ENCODE measurements at regions not wholly inside any gene's neighbourhood (a gene's known extent, or its start where the extent isn't known, plus 50 kb on each side); places are given as distances from the start of the nearest gene placed in this dataset.

DNA sequence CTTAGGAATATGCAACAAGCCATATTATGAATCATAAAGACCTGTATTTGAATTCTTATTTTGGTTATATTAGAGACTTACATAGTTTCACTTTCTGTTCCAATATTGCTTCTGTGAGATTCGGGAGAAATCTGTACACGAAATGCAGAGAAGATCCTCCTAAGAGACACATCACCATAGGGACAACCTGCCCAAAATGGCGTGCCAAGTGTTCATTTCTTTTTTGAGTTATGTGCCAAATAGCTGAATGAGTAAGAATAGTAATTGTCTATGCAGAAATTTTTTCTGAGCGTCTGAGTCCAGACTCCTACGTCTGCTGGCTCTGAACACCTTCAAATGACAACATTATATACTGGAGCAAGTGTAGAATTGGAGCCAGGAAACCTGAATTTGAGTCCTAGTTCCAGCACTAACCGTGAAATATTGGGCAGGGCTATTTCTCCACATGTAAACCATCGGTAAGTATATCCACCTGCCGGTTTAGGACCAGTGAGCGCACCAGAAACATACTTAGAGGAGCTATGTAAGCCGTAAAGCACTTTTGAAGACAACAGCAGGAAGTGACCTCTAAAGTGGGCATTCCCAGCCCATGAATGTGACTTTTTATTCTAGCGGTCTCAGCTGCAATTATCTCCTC lies 163.9 kb upstream of the DMRT1 start:
- DNase-seq (ENCODE audit: low read depth), result no peak
- in situ Hi-C loops (cut with HindIII; ENCODE audit: low pct_unique_long_range_greater_than_20kb, low sequenced_read_pairs), result no loop called here

DNA sequence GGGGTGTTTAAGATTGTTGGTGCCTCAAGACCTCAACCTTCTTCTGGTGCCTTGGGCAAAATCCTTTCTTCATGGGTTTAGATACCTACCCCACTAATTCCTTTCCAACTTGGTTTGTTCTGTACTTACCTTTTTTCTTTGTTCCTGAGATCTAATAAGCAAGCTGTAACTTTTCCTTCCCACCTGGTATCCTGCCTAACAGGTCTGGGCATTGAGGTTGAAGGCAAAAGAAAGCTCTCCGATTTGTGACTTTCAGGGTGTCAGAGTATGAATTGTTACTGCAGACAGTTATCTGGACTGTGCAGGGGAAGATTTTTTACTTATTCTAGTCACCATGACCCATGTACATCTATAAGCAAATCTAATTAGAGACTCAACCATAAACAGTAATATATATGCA lies 162.6 kb upstream of the DMRT1 start:
- no peak for DNase-seq (ENCODE audit: low read depth)
- in situ Hi-C loops (cut with HindIII; ENCODE audit: low pct_unique_long_range_greater_than_20kb, low sequenced_read_pairs), result no loop called here

DNA sequence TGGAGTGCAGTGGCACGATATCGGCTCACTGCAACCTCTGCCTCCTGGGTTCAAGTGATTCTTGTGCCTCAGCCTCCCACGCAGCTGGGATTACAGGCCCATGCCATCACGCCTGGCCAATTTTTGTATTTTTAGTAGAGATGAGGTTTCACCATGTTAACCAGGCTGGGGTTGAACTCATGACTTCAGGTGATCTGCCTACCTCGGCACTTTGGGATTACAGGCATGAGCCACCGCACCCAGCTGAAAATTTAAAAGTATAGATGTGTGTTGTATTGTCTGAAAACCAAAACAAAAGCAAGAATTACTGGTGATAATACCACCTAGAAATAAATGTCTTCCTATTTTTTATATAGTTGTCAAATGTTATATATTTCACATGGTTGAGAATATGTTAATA lies 162.0 kb upstream of the DMRT1 start:
- DNase-seq (ENCODE audit: low read depth), result no peak
- in situ Hi-C loops (cut with HindIII; ENCODE audit: low pct_unique_long_range_greater_than_20kb, low sequenced_read_pairs), result no loop called here

DNA sequence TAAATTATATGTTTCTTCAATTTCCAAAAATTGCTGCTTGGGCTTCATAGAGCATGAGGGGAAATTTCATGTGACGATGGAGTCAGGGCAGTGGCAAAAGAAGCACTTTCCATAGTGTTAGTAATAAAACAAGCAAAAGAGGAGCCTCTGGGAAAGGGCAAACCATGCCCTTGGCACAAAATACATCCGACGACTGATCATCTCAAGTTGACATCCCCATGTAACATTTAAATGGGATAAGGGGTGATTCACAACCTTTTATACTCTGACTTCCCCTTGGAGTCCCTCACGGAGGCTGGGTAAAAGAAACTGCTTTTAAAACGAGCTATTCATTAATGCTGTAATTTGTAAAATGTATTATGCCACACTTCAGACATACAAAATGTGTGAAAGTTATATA lies 161.4 kb upstream of the DMRT1 start:
- in situ Hi-C loops (cut with HindIII; ENCODE audit: low pct_unique_long_range_greater_than_20kb, low sequenced_read_pairs), result no loop called here
- DNase-seq (ENCODE audit: low read depth), result no peak

DNA sequence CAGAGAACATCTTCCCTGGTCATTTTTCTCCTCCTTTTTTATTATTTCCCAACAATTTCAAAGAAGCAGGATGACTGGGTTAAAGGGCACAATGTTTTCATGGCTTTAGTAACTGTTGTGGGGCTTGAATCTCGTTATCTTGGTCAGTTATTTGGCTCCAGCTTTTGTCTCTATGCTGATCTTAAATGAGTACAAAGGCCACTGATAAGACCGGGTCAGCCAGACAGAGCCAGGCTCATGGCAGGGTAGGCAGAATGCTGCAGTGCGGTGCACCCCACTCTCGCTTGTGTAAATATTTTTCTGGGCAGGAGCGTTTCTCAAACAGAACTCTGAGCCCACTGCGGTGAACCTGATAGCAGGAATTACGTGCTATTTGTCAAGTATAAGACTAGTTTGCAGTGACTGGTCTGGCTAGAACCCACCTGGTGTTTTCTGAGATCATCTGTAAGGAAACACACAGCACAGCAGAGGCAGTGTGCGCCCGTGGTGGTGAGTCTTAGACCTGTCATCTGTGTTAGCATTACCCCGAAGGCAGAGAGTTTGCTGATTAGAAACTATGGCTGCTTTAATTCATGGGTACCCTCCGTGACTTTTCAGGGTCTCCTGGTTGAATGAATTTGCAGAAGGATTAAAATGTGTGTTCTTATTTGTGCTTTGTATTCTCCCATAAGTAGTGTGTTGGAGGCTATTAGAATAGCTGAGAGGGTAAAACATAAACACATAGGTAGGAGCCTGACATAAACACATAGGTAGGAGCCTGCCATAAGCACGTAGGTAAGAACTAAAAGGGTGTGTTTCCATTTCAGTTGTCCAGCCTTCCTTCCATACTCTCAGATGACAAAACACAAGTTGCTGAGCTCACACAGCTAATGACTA lies 158.6 kb upstream of the DMRT1 start:
- in situ Hi-C loops (cut with HindIII; ENCODE audit: low pct_unique_long_range_greater_than_20kb, low sequenced_read_pairs), result no loop called here
- no peak for DNase-seq (ENCODE audit: low read depth)

DNA sequence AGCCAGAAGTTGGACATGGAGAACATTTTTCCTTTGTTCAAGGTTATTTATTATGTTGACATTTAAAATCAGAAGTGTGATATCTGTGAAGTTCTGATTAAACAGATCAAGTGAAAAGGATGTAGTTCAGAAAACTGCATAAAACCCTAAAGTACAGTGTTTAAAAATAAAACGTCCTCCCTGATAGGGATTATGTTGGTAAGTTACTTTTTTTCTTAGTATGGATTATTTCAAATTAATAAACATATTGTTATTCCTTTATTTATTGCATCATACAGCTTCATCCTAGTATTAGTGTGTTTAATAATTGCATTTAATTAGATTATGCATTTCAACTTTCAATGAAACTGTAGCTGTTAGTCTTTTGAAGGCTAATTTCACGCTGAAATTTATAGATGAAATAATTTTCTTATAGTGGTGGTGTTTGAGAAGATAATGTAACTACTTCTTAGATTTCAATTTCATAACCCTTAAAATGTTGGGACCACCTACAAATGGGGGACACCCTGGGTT lies 157.9 kb upstream of the DMRT1 start:
- no peak for DNase-seq (ENCODE audit: low read depth)
- in situ Hi-C loops (cut with HindIII; ENCODE audit: low pct_unique_long_range_greater_than_20kb, low sequenced_read_pairs), result no loop called here

DNA sequence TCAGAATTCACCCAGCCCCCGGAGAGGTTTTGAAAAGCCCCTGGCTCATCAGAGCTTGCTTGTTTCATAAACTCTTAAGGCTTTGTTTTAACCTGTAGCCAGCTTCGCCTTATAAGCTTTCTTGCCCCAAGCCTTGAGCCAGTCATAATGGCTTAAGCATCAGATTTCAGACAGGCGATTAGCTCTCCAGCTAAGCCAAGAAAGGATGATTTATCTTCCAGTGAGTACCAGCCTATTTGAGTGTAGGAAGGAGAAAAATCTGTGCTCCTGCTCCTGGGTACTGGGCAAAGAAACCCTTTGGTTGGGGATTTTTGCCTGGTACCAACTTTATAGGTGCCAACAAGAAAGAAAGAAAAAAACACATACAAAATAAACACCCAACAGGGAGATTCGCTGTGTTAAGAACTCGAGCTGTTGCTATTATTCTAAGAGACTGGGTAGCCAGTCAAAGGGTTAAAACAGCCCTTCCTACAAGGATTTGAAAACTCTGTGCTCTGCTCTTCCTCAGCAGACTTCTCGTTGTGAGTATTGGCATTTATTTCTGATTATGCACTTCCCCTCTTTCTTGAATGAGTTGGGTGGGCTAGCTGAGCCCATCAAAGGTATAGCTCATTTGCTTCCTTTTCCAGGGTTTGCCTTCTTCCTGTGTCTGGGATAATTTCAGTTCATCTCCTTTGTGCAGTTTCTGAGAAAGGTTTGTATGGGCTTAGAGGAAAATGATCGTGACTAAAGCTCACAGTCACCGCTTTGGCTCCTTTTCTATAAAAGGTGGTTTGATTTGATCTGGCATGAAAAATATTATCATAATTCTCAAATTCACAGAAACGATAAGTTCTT lies 157.2 kb upstream of the DMRT1 start:
- in situ Hi-C loops (cut with HindIII; ENCODE audit: low pct_unique_long_range_greater_than_20kb, low sequenced_read_pairs), result no loop called here
- no peak for DNase-seq (ENCODE audit: low read depth)

DNA sequence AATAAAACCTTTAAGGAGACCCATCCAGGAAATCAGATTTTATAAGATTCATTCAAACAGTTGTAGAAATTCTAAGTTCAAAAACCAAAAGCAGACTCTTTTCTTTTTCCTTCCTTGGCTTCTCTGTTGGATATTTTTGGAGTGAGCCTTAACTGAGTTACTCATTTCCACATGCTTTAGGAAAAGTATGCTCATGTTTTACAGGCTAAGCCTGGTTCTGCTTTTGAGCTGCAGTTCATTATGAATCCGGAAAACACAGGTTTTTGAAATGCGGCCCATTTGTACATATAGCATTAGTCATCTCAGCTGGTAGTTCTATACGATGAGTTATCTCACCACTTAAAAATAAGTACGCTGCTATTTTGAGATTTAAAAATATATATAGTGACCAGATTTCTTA lies 156.6 kb upstream of the DMRT1 start:
- in situ Hi-C loops (cut with HindIII; ENCODE audit: low pct_unique_long_range_greater_than_20kb, low sequenced_read_pairs), result no loop called here
- no peak for DNase-seq (ENCODE audit: low read depth)

DNA sequence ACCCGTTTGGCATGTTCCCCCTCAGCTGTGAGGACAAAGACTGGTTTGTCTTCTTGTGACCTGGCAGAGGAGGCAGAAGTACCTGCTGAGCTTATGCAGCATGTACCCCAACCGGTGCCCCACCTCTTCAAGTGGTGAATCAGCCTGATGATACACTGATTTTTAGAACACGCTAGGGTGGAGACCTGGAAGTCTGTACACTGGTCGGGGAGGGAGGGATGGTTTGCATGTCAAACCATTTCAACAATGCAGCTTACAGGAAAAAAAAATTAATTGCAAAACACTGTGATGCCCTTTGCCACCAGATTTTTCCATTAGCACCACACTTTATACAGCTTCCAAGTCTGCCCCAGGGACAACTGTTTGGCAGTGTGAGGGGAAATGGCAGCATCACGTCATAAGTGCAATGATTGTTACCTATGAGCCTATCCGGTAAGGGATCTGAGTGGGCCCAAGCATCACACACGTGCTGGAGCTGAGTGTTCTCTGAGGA lies 155.1 kb upstream of the DMRT1 start:
- in situ Hi-C loops (cut with HindIII; ENCODE audit: low pct_unique_long_range_greater_than_20kb, low sequenced_read_pairs), result no loop called here
- no peak for DNase-seq (ENCODE audit: low read depth)

DNA sequence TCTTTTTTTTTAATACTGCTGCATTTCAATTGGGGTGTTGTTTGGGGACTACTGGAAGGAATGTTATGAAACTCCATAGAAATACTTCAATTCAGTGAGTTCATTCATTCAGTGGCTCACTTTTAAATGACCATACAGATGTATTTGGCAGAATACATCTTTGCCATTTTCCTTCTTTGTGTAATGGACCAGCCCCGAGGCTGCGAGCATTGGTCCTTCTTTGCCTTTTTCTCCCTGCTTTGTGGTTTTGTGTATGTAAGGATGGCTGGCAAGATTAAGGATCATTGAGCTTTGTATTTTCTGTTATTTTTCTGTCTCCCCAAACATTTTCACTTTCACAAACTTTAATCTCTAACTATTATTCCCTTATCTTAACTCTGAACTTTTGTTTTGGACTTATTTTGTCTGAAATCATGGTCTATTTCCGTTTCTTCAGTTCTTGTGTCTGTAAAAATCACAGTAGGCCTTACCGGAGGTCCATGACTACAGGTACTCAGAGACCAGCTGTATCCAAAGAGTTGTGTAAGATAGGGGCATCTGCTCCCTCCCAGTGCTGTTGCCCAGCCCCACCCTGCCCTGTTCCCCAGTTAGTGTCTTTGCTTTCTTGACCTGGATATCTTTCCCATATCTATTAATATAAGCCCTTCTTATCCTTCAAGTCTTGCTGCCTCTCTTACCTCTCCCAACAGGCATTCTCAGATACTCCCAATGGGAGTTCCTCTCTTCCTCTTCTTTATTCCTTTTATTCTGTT lies 154.3 kb upstream of the DMRT1 start:
- in situ Hi-C loops (cut with HindIII; ENCODE audit: low pct_unique_long_range_greater_than_20kb, low sequenced_read_pairs), result no loop called here

DNA sequence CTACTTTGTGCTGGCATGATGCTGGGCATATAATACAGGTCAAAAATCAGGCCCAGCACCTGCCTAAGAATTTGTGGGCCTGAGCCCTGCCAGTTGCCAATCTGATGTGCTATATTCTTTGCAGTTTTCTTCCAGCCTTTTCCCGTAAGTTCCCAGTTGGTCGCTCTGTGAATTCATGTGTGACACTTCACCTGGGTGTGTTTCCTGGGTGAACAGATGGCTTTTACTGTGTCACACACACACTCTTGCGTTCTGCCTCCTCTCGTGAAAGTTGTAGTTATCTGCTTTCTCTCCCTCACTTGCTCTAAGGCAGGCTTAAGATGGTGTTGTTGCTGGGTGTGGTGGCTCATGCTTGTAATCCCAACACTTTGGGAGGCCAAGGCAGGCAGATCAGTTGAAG lies 153.5 kb upstream of the DMRT1 start:
- in situ Hi-C loops (cut with HindIII; ENCODE audit: low pct_unique_long_range_greater_than_20kb, low sequenced_read_pairs), result no loop called here
- DNase-seq (ENCODE audit: low read depth), result no peak

More for the DNA sequence above, 154.3 kb upstream of the DMRT1 start:
- DNase-seq (ENCODE audit: low read depth), result no peak

DNA sequence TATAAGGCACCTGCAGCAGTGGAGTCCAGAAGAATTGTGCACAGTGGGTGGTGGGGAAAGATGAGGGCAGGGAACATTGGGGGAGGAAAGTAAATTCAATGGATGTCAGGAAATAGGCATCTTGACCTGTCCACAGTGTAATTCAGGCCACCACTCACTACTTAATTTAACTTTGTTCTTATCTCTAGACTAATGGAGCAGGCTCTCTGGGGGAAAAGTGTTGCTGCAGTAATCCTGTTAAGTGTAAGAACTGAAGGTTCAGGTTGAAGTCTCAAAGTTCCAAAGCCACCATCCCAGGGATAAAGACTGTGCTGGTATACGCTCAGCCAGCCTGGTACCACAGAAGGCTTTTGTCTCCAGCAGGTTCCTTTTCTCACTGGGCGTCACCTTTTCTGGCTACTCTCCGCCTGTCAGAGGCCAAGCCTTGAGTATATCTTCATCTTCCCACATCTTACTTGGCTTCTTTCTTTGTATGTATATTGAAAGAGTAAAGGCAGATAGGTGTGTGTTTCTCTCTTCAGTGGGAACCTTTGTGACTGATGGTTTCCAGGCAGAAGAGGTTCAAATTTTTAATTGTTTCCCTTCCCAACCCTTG lies 150.9 kb upstream of the DMRT1 start:
- no peak for DNase-seq (ENCODE audit: low read depth)
- in situ Hi-C loops (cut with HindIII; ENCODE audit: low pct_unique_long_range_greater_than_20kb, low sequenced_read_pairs), result no loop called here

DNA sequence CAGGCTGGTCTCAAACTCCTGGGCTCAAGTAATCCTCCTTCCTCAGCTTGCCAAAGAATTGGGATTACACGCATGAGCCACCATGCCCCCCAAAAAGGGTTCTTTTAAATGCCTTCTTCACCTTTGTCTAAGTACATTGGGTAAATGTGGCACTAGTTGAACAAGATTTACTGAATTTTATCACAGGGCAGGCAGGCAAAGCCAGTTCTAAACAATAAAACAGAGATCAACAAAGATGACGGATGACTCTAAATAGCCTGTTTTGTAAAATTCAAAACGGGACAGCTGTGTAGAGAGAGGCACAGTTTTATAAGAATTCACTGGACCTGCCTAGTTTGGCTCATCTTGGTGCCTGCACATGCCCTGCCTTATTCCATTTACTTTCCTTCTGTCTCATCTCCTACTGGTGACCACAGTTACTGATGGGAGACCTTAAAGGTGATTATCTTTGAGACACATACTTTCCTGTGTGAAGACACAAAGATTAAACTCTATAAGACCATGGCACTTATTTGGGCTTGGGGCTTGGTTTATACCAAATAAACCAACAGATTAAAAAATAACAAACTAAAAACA lies 149.6 kb upstream of the DMRT1 start:
- no peak for DNase-seq (ENCODE audit: low read depth)
- in situ Hi-C loops (cut with HindIII; ENCODE audit: low pct_unique_long_range_greater_than_20kb, low sequenced_read_pairs), result no loop called here

DNA sequence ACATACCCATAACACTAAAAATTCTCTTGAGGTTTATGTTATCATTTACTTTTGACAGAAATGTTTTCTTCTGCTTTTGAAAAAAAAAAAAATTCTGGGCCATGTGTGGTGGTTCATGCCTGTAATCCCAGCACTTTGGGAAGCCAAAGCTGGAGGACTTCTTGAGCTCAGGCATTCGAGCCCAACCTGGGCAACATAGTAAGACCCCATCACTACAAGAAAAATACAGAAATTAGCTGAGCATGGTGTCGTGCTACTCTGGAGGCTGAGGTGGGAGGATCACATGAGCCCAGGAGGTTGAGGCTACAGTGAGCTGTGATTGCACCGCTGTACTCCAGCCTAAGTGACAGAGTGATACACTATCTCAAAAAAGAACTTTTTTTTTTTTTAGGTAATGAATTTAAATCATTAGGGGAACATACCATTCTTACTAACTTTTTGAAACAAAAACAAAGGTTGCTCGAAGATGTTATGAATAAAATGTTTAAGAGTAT lies 148.8 kb upstream of the DMRT1 start:
- in situ Hi-C loops (cut with HindIII; ENCODE audit: low pct_unique_long_range_greater_than_20kb, low sequenced_read_pairs), result no loop called here
- no peak for DNase-seq (ENCODE audit: low read depth)

DNA sequence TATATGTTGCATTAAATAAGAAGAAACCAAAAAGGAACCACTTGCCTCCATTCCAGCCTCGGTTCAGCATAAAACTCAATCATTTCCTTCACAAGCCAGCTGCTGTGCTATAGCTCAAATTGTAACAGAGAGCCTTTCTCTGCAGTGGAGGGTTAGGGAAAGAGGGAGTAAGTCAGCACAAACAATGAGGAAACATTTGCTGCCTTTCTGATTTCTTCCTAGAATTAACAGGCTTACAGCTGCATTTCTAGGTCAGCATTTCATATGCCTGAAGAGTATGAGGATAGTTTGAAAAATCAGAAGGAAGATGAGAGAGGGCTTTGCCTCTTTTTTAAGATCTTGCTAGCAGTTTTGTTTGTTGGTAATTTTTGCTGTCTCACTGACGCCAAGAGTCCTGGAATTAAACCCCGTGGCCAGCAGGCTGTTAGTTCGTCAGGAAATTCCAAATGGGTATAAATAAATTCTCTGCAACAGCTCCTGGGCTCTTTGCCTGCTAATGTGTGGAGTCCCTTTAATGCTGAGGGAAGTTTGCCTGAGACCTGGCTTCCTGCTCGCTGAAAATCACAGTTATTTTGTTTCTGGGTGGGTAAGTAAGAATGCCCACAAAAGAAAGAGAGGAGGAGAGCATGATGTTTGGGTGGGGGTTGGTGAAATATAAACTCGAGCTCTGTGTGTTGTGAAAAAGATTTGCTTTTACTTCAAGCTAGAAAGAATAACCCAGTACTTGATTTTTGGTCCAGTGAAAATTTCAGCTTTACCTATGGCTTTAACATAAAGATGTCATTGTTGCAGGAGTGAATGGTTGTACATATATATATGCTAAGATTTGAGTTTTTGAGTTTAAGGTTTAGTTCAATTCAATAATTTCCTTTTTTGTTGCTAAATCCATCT lies 148.1 kb upstream of the DMRT1 start:
- no peak for DNase-seq (ENCODE audit: low read depth)
- in situ Hi-C loops (cut with HindIII; ENCODE audit: low pct_unique_long_range_greater_than_20kb, low sequenced_read_pairs), result no loop called here

DNA sequence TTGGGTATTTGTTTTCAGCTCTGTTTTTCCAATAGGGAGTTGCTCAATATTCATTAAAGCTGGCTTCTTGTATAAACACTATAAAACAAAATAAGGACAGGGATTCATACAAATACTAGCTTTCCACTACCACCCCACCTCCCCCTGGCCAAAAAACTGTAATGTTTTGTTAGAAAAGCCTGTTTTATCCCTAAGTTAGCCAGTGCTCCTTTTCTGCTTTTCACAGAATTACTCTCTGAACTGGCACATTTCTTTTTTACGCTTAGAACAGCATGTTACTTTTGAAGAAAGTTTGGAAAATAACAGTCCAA lies 147.4 kb upstream of the DMRT1 start:
- no peak for DNase-seq (ENCODE audit: low read depth)
- in situ Hi-C loops (cut with HindIII; ENCODE audit: low pct_unique_long_range_greater_than_20kb, low sequenced_read_pairs), result no loop called here
